Hepatocyte (in vitro differentiated cells): ENCODE measurements at regions not wholly inside any gene's neighbourhood (a gene's known extent, or its start where the extent isn't known, plus 50 kb on each side); places are given as distances from the start of the nearest gene placed in this dataset.

Experiments
- CTCF ChIP-seq: fragments of 200-600 bp; sonication (generic); IDR thresholded peaks from 2 replicates; pipeline ENCODE4 v1.5.1; 2016; ENCODE audit warnings: antibody characterized with exemption, mild to moderate bottlenecking; ENCODE audit not compliant: poor library complexity
- EZH2 ChIP-seq: fragments of 200-600 bp; sonication (generic); IDR thresholded peaks from 2 replicates; pipeline ENCODE4 v1.6.1; 2016; ENCODE audit warnings: antibody characterized with exemption, mild to moderate bottlenecking, borderline replicate concordance
- EZH2phosphoT487 ChIP-seq: fragments of 200-600 bp; sonication (generic); IDR thresholded peaks from one replicate; pipeline ENCODE4 v1.6.1; 2018; ENCODE audit warnings: antibody characterized with exemption, mild to moderate bottlenecking, low read depth, moderate library complexity; ENCODE audit not compliant: unreplicated experiment, severe bottlenecking

GRCh38 chr1:5513179-5513578 is 479.0 kb downstream of the NPHP4 start:
- no peak for TF ChIP-seq CTCF
- TF ChIP-seq EZH2: no peak
- TF ChIP-seq EZH2phosphoT487: no peak
